Amygdala (tissue), 56 donors: ENCODE measurements at regions not wholly inside any gene's neighbourhood (a gene's known extent, or its start where the extent isn't known, plus 50 kb on each side); places are given as distances from the start of the nearest gene placed in this dataset.
A peak's percentile ranks its signal among the peaks of the same experiment; 100 is the strongest.

Source experiments
- DNase-seq, 56 donors: peaks; one replicate each; lab custom pipeline; 2025; lab: John Stamatoyannopoulos, UW

GRCh38 chr17:72434581-72434980 is 313.8 kb downstream of the SOX9 start:
- DNase-seq = no peak

DNA sequence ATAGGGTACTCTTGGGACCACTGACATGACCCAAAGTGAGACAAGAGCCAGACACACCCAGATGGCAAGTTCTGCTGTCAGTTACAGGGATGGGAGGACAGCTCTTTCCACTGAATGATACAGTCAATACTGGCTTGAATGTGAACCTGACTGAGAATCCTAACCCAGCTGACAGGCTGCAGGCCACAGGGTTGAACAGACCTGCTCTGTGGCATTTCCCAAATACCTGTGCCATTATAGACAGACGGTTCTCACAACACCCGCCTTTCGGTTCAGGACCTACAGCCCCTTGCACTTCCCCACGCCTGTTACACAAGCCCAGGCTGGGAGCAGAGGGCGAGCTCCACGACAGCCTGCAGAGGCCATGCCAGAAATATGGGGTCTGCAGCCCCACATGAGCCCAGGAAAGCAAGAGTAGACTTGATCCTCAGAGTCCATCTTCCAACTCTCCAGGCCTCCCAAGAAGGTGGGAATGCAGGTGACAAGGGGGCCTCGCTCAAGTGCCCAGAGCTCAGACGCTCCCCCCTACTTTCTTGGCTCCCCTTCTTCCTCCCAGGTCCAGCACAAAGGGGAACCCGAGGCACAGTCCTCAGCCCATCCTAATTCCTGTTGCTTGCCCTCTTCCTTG is 314.3 kb downstream of the SOX9 start:
- no peak for DNase-seq

DNA sequence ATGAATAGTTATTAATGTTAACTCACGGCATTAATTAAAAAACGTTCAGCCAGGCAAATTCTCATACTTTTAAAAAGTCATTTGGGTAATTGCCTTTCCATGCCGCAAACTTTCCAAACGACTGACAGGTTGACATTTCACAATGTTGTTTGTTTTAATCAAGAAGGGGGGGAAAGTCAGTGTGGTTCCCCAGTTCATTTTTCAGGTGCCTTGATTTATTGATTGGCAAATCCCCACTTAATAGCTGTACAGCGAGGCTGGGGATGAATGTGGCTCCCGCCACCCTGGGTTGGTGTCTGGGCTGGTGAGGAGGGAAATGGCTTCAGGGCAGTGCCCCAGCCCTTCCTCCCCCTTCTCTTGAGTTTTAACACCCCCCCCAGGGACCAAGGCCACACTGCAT is 318.0 kb downstream of the SOX9 start:
- DNase-seq = no peak

DNA sequence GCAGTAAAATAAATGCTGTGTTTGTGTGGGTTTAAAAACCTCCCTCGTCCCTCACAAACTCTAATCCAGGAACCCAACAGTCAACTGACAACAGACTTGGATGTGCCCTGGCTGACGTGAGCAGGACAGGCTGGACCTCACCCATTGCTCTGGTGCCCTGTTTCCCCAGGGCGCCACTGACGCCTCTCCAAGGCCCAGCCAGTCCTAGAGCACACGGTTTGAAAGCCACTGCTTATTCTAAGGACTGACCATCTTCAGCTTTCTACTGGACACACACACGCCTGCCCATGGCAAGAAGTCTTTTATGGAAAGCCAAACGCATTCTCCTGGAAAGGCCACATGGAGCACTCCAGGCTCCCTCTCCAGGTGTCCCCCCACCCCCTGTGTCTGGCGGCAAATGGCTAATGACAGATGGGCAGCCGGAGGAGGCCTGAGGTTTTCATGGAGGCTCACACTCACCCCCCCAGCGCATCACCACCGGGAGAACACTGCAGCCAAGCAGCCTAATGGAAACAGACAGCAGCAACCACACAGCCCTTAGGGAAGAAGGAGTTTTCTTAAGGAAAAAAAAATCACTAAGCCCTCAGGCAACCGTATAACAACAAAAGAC is 319.2 kb downstream of the SOX9 start:
- no peak for DNase-seq

DNA sequence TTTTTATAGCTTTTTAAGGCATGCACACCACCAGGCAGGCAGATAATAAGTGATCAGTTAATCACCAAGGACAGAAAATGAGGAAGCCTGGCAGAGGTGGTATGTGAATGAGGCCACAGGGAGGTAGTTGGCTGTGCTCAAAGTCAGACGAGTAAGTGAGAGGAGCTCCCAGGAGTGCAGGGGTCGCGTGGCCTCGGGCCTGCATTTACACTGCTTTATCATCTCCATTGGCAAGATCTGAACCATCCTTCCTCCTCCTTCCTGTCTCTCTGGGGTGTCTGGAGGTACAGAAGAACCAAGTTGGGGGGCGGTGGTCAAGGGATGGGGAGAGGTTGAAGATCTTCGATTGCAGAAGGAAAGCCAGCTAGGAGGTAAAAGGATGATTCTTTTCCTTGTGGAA is 320.1 kb downstream of the SOX9 start:
- DNase-seq = no peak

GRCh38 chr17:72441909-72442308 is 321.1 kb downstream of the SOX9 start:
- no peak for DNase-seq

- DNase-seq = no peak
Measured at GRCh38 chr17:72444517-72445054, 323.8 kb downstream of the SOX9 start.

DNA sequence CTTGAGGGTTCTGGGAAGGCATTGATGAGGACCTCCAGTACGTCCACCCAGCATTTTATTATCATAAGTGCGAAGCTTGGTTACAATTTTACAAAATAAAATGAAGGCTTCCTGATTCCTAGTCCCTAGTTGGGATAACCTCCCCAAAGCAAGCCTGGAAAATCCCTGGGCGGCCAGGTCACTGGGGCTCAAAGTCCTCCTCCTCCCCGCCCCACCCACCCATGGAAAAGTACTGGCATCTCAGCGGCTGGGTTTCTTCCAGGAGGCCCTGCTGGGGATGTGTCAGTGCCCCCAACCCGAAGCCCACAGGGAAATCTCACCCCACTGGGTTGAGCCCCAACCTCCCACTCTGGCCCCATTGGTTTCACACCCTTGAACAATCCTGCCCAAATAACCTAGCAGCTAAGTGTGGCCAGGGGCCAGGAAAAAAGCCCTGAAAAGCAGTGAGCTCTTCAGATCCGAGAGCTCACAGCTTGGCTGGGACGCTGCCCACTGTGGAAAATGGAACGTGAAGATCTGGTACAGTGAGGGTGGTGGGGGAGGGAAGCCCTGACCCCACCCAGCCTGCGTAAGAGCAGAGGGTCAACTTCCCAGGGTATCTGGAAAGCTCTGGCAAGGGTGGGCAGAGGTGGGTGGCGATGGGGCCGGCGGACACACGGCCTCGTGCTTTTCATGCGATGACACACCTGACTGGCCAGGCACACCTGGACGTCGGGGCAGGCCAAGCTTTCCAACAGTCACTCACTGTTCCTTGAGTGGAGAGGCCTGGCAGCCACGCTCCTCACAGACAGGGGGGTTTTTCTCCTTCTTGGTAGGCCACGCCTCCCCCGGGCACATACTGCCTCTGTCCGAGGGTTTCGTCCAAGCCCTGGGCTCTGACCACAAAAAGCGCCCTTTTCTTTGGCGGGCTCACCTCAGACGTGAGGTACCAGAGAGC is 324.5 kb downstream of the SOX9 start:
- DNase-seq = peak in 34 of 56 donors; percentile 6 to 69 (median 36)

- no peak for DNase-seq
Measured at GRCh38 chr17:72446118-72446517, 325.3 kb downstream of the SOX9 start.

DNA sequence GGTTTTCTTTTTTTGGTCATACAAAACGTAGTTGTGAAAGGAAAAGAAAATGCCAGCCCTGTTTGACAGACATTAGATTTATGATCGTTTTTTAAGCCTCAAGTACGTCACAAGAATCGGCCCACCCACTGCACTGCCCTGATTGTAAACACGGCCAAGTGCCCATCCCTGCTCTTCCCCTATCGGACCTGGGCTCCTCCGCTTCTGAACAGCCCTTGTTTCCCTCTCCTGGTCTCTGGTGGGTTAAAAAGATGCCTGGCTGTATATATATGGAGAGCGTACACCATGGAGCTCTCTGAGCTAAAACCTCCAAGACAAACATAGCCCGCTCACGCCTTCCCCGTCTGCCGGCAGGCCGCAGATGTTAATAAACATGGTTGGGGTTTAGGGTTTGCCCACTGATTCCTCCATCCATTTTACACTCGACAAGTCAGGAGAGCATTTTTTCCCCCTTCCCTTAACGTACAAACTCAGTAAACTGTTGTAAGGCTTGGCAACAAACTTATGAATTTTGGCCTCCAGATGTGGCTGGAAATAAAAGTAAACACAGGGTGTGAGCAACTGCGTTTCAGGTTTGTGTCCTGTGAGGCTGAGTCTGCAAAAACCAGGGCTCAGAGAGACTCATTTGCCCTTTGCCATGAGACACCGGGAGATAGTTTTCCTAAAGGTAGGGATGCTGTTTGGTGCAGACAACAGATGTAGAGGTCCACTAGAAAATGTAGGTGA is 325.9 kb downstream of the SOX9 start:
- DNase-seq = no peak

DNA sequence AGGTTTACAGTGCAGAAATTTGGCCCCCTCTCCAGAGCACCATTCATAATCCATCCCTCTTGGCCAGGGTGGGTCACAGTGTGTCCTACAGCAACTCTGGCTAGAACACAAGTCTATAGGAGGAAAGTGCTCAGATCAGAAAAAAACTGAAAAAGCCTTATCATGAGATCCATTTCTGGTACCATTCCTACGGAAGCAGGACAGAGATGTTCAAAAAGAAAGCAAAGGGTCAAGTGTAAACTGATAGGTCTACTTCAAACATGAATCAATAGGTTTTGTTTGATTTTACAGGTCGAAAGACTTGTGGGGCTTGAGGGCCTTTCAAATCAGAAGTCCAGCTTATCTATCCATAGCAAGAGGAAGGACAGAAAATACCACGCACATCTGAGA is 326.4 kb downstream of the SOX9 start:
- no peak for DNase-seq

GRCh38 chr17:72448019-72448418 is 327.2 kb downstream of the SOX9 start:
- no peak for DNase-seq

DNA sequence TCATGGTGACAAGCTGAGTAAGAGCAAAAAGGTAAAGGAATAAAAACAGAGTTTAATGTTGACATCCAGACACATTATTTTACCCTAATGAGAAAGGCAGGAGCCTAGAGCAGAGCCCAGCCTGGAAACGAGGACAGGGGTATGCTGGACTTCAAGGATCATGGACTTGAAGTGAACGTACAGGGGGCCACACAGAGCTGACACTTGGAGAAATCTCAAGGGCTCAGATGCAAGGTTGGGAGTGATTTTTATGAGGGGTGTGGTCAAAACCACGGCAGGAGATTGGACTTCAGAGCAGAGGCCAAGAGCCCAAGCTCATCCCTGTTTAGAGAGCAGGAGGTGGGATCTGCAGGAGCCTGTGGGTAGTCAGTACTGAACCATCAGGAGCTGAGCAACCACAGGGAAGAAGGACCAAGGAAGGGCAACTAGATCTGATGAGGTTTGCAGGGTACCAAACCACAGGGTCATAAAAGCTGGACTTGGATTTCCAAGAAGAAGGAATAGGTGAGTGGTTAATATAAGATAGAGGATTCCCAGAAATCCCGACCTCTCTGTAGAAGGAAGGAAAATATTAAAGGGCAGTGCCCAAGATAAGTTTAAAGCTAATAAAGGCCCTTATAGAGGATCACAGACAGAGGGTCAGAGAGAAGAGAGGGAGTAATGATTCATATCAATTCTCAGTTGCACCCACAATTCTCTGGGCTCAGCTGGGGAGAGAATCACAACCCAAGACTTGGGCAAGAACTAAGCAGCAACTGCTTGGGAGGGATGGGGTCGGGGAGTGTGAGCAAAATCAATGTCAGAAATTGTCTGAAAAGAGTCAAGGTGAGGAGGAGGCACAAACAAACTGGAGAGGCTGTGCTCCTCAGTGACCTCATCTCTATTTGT is 331.7 kb downstream of the SOX9 start:
- no peak for DNase-seq

DNA sequence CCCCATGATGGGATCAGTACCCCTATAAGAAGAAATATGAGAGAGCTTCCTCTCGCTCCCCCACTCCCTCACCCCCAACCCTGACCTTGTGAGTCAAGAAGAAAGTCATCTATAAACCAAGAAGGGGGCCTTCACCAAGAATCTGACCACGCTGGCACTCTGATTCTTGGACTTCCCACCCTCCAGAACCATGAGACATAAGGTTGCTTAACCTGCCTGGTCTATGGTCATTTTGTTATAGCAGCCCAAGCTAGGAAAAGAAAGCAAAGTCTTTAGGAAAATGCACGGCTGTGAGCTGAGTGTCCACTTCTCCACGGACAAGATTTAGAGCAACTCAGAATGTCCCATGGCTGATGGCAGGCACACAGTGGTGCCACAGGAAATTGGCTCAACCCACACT is 333.5 kb downstream of the SOX9 start:
- DNase-seq = no peak

- no peak for DNase-seq
Measured at GRCh38 chr17:72455562-72455961, 334.7 kb downstream of the SOX9 start.

DNA sequence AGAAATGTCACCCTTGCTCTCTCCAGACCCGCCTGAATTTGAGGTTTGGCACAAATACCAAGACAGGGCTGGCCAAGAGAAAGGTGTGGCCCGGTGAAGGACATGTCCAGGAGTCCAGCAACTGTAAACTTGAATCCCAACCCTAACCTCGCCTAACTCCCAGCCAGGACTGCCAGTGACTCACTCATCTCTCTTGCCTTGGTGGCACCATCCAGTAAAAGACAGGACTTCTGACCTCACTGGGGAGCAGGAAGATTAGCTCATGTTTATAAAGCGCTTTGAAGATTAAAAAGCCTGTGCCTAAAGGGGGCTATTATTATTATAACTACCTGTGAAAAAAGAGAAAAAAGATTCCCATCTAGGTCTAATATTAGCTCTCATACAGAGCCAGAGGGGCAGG is 335.3 kb downstream of the SOX9 start:
- DNase-seq = no peak

GRCh38 chr17:72457712-72458111 is 336.9 kb downstream of the SOX9 start:
- no peak for DNase-seq

- no peak for DNase-seq
Measured at GRCh38 chr17:72458301-72458700, 337.5 kb downstream of the SOX9 start.

GRCh38 chr17:72460711-72461110 is 339.9 kb downstream of the SOX9 start:
- no peak for DNase-seq

DNA sequence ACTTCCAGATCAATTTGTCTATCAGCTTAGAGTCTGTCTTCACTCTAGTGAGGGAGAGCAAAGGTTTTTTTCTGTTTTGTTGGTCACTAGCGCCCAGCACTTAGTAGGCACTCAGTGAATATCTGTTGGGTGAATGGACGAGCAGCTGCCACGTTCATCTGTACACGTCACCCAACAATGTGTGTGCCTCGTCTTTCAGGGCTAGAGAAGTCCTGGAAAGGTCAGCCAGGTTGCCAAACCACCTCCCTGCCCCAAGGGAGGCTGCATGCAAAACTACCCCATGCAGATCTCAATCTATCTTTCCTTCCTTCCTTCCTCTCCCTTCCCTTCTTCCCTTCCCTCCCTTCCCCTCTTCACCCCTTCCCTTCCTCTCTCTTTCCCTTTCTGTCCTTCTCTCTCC is 340.9 kb downstream of the SOX9 start:
- no peak for DNase-seq
